HG03135 (cell line): ENCODE measurements at regions not wholly inside any gene's neighbourhood (a gene's known extent, or its start where the extent isn't known, plus 50 kb on each side); places are given as distances from the start of the nearest gene placed in this dataset.

ENCODE experiments used
- ATAC-seq: cut with Tn5 transposase; IDR thresholded peaks from one replicate; pipeline ENCODE4 v1.9.1; 2021; ENCODE audit warnings: mild to moderate bottlenecking, moderate library complexity; ENCODE audit not compliant: unreplicated experiment

GRCh38 chr6:108778421-108779186, 69.6 kb upstream of the ARMC2 start:
- ATAC-seq: no peak

DNA sequence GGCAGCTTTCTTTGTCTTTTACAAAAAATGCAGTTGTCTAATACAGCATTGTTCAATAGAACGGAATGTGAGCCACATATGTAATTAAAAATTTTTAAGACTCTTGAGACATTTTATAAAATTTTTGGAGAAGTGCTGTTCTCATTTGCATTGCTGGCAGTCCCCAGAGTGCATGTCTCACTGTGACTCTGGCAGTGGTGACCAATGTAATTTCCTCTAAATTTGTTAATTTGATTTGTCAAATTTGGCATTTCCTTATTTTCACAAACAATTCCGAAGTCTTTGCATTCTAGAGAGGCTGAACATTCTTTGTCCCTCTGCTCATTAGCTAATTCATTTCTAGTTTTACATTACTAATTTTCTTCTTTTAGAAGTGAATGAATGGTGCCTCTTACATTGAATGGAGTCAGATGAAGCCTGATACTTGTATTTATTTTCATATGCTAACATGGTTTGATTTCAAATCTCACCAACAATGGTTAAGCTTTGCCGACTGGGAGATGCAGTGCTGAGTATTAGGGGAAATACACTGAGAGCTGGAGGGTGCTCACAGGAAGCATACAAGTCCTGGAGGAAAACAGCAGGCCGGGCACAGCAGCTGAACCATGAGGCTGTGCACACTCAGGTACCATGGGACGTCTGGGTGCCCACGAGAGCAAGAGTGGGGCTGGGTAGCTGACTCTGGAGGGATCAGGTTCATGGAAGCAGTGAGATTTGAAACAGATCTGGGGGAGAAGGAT, 68.5 kb upstream of the ARMC2 start:
- ATAC-seq: no peak

DNA sequence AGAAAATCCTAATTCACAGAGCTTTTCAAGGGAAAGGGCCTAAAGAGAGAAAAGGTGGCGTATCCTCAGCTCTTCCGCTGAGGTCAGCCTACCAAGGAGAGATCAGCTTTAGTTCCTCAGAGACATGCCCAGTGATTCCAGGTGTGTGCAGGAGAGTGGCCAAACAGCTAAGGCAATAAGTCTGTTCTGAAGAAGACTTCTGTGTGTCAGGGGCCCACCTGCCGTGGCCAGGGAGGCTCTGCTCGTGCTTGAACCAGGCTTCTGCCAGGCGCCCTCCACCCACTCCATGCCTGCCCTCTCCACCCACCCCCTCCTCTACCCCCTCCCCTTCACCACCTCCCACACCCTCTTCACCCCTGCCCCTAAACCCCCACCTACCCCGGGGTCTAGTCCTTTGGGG, 67.4 kb upstream of the ARMC2 start:
- no peak for ATAC-seq

- no peak for ATAC-seq
Observed at GRCh38 chr6:108781419-108782100, 66.7 kb upstream of the ARMC2 start.

DNA sequence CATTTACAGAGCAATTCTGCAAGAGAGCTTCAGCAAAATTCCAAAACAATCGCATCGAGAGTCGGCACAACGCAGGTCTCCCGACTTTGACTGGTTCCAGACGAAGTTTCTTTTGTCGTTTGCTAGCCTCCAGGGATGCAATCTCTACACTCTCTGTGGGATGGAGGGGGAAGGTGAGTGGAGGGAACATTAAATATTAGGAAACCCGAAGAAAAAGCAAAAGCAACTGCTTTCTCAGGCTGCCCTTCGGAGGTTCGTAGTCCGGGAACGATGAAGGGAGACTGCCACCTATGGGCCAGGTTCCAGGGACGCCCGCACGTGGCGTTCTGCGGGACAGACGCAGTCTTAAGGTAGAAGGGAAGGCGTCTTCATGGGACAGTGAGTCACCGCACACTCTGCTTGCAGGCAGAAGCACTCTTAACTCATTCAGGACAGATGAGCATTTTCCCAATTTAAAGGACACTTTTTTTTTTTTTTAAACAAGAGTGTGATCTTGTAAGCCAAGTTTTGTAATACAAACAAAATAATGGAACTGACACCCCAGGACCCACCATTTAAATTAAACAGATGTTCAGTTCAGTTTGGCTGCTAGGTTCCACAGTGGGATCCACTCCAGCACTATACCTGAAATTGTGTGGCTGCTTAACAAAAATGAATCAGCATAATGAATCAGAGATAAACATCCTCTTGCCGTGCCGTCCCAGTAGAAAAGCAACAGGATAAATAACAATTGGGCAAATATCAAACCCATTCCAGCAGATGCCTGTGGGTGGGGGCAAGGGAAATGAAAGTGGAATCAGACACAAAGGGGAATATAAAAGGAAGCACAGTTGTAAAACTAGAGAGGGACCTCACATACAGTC, 65.8 kb upstream of the ARMC2 start:
- ATAC-seq: peak; percentile 55

- ATAC-seq: no peak
Observed at GRCh38 chr6:108785653-108786052, 62.6 kb upstream of the ARMC2 start.

DNA sequence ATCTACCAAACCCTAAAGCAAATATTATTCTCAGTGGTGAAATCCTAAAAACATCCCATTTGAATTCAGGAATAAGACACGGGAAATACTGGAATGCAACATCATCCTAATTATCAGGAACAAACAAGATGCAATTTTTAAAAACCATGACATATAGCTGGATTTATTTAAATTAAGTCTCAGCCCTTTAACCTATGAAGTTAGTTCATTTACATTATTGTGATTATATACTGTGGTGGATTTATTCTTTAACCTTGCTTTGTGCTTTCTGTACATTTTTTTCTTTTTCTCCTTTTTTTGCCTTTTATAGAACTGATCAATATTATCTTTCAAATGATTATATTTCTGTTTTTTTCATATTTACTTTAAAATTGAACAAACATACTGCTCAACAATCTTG, 59.8 kb upstream of the ARMC2 start:
- ATAC-seq: no peak

- no peak for ATAC-seq
Observed at GRCh38 chr6:108789475-108789874, 58.7 kb upstream of the ARMC2 start.

- no peak for ATAC-seq
Observed at GRCh38 chr6:108791700-108792099, 56.5 kb upstream of the ARMC2 start.

- no peak for ATAC-seq
Observed at GRCh38 chr6:108793516-108794251, 54.5 kb upstream of the ARMC2 start.

- ATAC-seq: no peak
Observed at GRCh38 chr6:108795122-108795521, 53.1 kb upstream of the ARMC2 start.

GRCh38 chr6:108795814-108796213, 52.4 kb upstream of the ARMC2 start:
- no peak for ATAC-seq

GRCh38 chr6:108796875-108797274, 51.3 kb upstream of the ARMC2 start:
- ATAC-seq: no peak

GRCh38 chr6:108797951-108798669, 50.1 kb upstream of the ARMC2 start:
- ATAC-seq: no peak
